ENCODE measurements at regions not wholly inside any gene's neighbourhood (a gene's known extent, or its start where the extent isn't known, plus 50 kb on each side); places are given as distances from the start of the nearest gene placed in this dataset.

DNA sequence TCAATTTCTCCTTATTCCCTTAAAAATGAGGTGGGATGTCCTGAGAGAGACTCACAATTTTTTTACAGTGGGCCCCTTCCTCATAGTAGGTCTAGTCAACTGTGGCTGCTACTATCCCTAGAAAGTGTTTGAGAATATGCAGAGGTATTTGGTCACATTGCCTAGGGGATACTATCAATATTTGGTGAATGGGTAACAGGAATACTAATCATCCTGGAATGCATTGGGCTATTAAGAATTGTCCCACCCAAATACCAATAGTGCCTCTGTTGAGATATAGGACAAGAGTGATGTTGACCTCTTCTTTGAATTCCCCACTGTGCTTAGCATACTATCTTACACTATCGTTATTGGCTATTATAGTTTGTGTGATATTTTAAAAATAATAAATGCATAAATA is 389.4 kb downstream of the DIPK2A start:
- Mint-ChIP-seq H3K4me3 (ENCODE audit: low read depth) (no peak overlapping the region), H3K4me1 (ENCODE audit: low read depth) (peaks cover 7% of the 10 kb centered on the region), H3K27ac (no peak overlapping the region), H3K36me3 (ENCODE audit: insufficient read depth) (peaks cover 3% of the 10 kb centered on the region), H3K27me3 (no peaks in the 10 kb centered on the region), H3K9me3 (ENCODE audit: low read depth) (peaks cover 8% of the 10 kb centered on the region)
- TF ChIP-seq, protein P1, sequence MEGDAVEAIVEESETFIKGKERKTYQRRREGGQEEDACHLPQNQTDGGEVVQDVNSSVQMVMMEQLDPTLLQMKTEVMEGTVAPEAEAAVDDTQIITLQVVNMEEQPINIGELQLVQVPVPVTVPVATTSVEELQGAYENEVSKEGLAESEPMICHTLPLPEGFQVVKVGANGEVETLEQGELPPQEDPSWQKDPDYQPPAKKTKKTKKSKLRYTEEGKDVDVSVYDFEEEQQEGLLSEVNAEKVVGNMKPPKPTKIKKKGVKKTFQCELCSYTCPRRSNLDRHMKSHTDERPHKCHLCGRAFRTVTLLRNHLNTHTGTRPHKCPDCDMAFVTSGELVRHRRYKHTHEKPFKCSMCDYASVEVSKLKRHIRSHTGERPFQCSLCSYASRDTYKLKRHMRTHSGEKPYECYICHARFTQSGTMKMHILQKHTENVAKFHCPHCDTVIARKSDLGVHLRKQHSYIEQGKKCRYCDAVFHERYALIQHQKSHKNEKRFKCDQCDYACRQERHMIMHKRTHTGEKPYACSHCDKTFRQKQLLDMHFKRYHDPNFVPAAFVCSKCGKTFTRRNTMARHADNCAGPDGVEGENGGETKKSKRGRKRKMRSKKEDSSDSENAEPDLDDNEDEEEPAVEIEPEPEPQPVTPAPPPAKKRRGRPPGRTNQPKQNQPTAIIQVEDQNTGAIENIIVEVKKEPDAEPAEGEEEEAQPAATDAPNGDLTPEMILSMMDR (IDR thresholded peaks at IDR 0.05; ENCODE audit: unreplicated experiment): no peak
- no peak for DNase-seq (ENCODE audit: low spot score, unreplicated experiment)

DNA sequence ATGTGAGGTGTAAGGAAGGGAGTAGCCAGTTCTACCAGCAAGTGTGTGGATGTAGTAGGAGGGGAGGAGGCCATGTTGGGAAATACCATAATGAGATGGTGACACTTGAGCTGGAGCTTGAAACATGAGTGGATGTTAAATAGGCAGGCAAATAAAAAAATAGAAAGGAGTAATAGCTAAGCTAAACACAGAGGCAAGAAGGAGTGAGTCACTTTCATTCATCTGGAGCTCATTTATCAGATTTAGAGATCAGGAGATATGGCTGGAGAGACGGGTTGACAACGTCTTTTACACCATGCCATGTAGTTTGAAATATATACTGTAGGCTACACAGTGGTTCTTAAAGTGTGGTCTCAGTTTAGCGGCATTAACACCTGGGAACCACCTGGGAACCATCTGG is 390.5 kb downstream of the DIPK2A start:
- no peak overlapping the region for H3K27ac Mint-ChIP-seq
- H3K36me3 Mint-ChIP-seq (ENCODE audit: insufficient read depth): peaks cover 3% of the 10 kb centered on the region
- TF ChIP-seq, protein P1 (IDR thresholded peaks at IDR 0.05; ENCODE audit: unreplicated experiment): no peak
- H3K4me1 Mint-ChIP-seq (ENCODE audit: low read depth): peaks cover 7% of the 10 kb centered on the region
- peaks cover 14% of the 10 kb centered on the region for H3K9me3 Mint-ChIP-seq (ENCODE audit: low read depth)
- no peak overlapping the region for H3K4me3 Mint-ChIP-seq (ENCODE audit: low read depth)
- no peaks in the 10 kb centered on the region for H3K27me3 Mint-ChIP-seq
- DNase-seq (ENCODE audit: low spot score, unreplicated experiment): no peak

- Mint-ChIP-seq H3K9me3 (ENCODE audit: low read depth) (peaks cover 23% of the 10 kb centered on the region), H3K4me3 (ENCODE audit: low read depth) (no peak overlapping the region), H3K4me1 (ENCODE audit: low read depth) (peaks cover 2% of the 10 kb centered on the region), H3K36me3 (ENCODE audit: insufficient read depth) (peaks cover 9% of the 10 kb centered on the region), H3K27ac (no peak overlapping the region), H3K27me3 (no peaks in the 10 kb centered on the region)
- TF ChIP-seq, protein P1 (IDR thresholded peaks at IDR 0.05; ENCODE audit: unreplicated experiment): no peak
- DNase-seq (ENCODE audit: low spot score, unreplicated experiment): no peak
Observed at GRCh38 chr3:144363856-144364255, 392.2 kb downstream of the DIPK2A start.

- H3K27me3 Mint-ChIP-seq: no peaks in the 10 kb centered on the region
- H3K36me3 Mint-ChIP-seq (ENCODE audit: insufficient read depth): peaks cover 9% of the 10 kb centered on the region
- DNase-seq (ENCODE audit: low spot score, unreplicated experiment): no peak
- H3K4me3 Mint-ChIP-seq (ENCODE audit: low read depth): no peak overlapping the region
- peaks cover 25% of the 10 kb centered on the region for H3K9me3 Mint-ChIP-seq (ENCODE audit: low read depth)
- H3K4me1 Mint-ChIP-seq (ENCODE audit: low read depth): peaks cover 2% of the 10 kb centered on the region
- TF ChIP-seq, protein P1 (IDR thresholded peaks at IDR 0.05; ENCODE audit: unreplicated experiment): no peak
- H3K27ac Mint-ChIP-seq: no peak overlapping the region
Observed at GRCh38 chr3:144364737-144365136, 393.1 kb downstream of the DIPK2A start.

- DNase-seq (ENCODE audit: low spot score, unreplicated experiment): no peak
- peaks cover 12% of the 10 kb centered on the region for H3K36me3 Mint-ChIP-seq (ENCODE audit: insufficient read depth)
- no peaks in the 10 kb centered on the region for H3K27me3 Mint-ChIP-seq
- no peak overlapping the region for H3K4me3 Mint-ChIP-seq (ENCODE audit: low read depth)
- peaks cover 12% of the 10 kb centered on the region for H3K4me1 Mint-ChIP-seq (ENCODE audit: low read depth)
- peak overlapping the region; percentile 9 for H3K27ac Mint-ChIP-seq
- TF ChIP-seq, protein P1 (IDR thresholded peaks at IDR 0.05; ENCODE audit: unreplicated experiment): no peak
- H3K9me3 Mint-ChIP-seq (ENCODE audit: low read depth): peaks cover 40% of the 10 kb centered on the region
Observed at GRCh38 chr3:144369129-144369879, 397.7 kb downstream of the DIPK2A start.

Measured in progenitor cell of endocrine pancreas (in vitro differentiated cells).